WTC11 (cell line): ENCODE measurements at regions not wholly inside any gene's neighbourhood (a gene's known extent, or its start where the extent isn't known, plus 50 kb on each side); places are given as distances from the start of the nearest gene placed in this dataset.

Experiments
- ATAC-seq: fragments of 200-7000 bp; cut with Tn5 transposase; 2 replicates; pipeline ENCODE4 v1.10.0; 2021; ENCODE audit warnings: mild to moderate bottlenecking, moderate library complexity
- CTCF ChIA-PET: fragments of 300-600 bp; sonication (Branson Sonifier 250); formaldehyde crosslinking; loops from one replicate; lab custom pipeline; 2021; ENCODE audit warnings: antibody characterized with exemption; lab: Charles Lee
- POLR2A ChIA-PET: fragments of 350-600 bp; sonication (Branson Sonifier 250); formaldehyde crosslinking; loops from one replicate; lab custom pipeline; 2021; ENCODE audit warnings: antibody characterized with exemption; lab: Charles Lee
- DNase-seq: peaks from one replicate; pipeline ENCODE4 v3.0.0; 2021; ENCODE audit warnings: low spot score
- H3K27ac Mint-ChIP-seq: 2 replicates; pipeline ENCODE4 v1.8.0; 2021; ENCODE audit warnings: mixed read lengths
- H3K27me3 Mint-ChIP-seq: 2 replicates; pipeline ENCODE4 v1.8.0; 2021; ENCODE audit warnings: low read depth, mild to moderate bottlenecking, moderate library complexity, mixed read lengths
- H3K36me3 Mint-ChIP-seq: 2 replicates; pipeline ENCODE4 v1.8.0; 2021; ENCODE audit warnings: mixed read lengths
- H3K4me1 Mint-ChIP-seq: 2 replicates; pipeline ENCODE4 v1.8.0; 2022; ENCODE audit warnings: mixed read lengths
- H3K4me3 Mint-ChIP-seq: 2 replicates; pipeline ENCODE4 v1.8.0; 2021; ENCODE audit warnings: mild to moderate bottlenecking, moderate library complexity, mixed read lengths
- H3K9me3 Mint-ChIP-seq: 2 replicates; pipeline ENCODE4 v1.8.0; 2021; ENCODE audit warnings: mixed read lengths
- CBFB ChIP-seq: sonication (generic); formaldehyde crosslinking; IDR thresholded peaks from 2 replicates; pipeline ENCODE4 v1.8.1; 2022; ENCODE audit warnings: mild to moderate bottlenecking, low read depth, missing genetic modification reagents
- CDX4 ChIP-seq: fragments of 250-450 bp; sonication (Bioruptor Pico); IDR thresholded peaks from 2 replicates; pipeline ENCODE4 v1.9.0; 2021; ENCODE audit warnings: moderate library complexity, mild to moderate bottlenecking, inconsistent platforms, borderline replicate concordance
- GABPB1 ChIP-seq: sonication (generic); formaldehyde crosslinking; IDR thresholded peaks from 2 replicates; pipeline ENCODE4 v1.8.1; 2023; ENCODE audit warnings: mild to moderate bottlenecking, missing genetic modification reagents
- JAZF1 ChIP-seq: fragments of 250-450 bp; sonication (Bioruptor Pico); IDR thresholded peaks from 2 replicates; pipeline ENCODE4 v1.9.0; 2021; ENCODE audit warnings: moderate library complexity, mild to moderate bottlenecking, inconsistent platforms
- MLX ChIP-seq: sonication (generic); formaldehyde crosslinking; IDR thresholded peaks from 2 replicates; pipeline ENCODE4 v1.8.1; 2023; ENCODE audit warnings: mild to moderate bottlenecking, missing genetic modification reagents, moderate library complexity
- MYBL2 ChIP-seq: sonication (generic); formaldehyde crosslinking; IDR thresholded peaks from 2 replicates; pipeline ENCODE4 v1.8.1; 2023; ENCODE audit warnings: mild to moderate bottlenecking, moderate library complexity, missing genetic modification reagents
- NFE2L1 ChIP-seq: sonication (generic); formaldehyde crosslinking; IDR thresholded peaks from 2 replicates; pipeline ENCODE4 v1.8.1; 2023; ENCODE audit warnings: missing genetic modification reagents
- NR1H2 ChIP-seq: sonication (generic); formaldehyde crosslinking; IDR thresholded peaks from 2 replicates; pipeline ENCODE4 v1.9.0; 2021; ENCODE audit warnings: mild to moderate bottlenecking, moderate library complexity, missing genetic modification reagents
- NR2C2 ChIP-seq: sonication (generic); formaldehyde crosslinking; IDR thresholded peaks from 2 replicates; pipeline ENCODE4 v1.8.0; 2022; ENCODE audit warnings: mild to moderate bottlenecking, missing genetic modification reagents
- PRDM15 ChIP-seq: sonication (generic); formaldehyde crosslinking; IDR thresholded peaks from 2 replicates; pipeline ENCODE4 v1.8.0; 2022; ENCODE audit warnings: missing genetic modification reagents
- SOX15 ChIP-seq: fragments of 250-450 bp; sonication (Bioruptor Pico); IDR thresholded peaks from 2 replicates; pipeline ENCODE4 v1.9.0; 2021; ENCODE audit warnings: mild to moderate bottlenecking
- TCF7 ChIP-seq: sonication (generic); formaldehyde crosslinking; IDR thresholded peaks from 2 replicates; pipeline ENCODE4 v1.8.0; 2022; ENCODE audit warnings: mild to moderate bottlenecking, low read depth, missing genetic modification reagents, moderate library complexity
- ZNF263 ChIP-seq: sonication (generic); formaldehyde crosslinking; IDR thresholded peaks from 2 replicates; pipeline ENCODE4 v1.8.1; 2022; ENCODE audit warnings: low read depth, mild to moderate bottlenecking, moderate library complexity, missing genetic modification reagents
- ZNF423 ChIP-seq: fragments of 250-450 bp; sonication (Bioruptor Pico); IDR thresholded peaks from 2 replicates; pipeline ENCODE4 v2.1.2; 2022; ENCODE audit warnings: mild to moderate bottlenecking, moderate library complexity
- ZNF425 ChIP-seq: fragments of 250-450 bp; sonication (Bioruptor Pico); conservative IDR thresholded peaks from 2 replicates; pipeline ENCODE4 v1.9.0; 2021; ENCODE audit warnings: mild to moderate bottlenecking
- TF ChIP-seq, protein P1 (sequence below): sonication (generic); formaldehyde crosslinking; IDR thresholded peaks from 2 replicates; pipeline ENCODE4 v1.8.1; 2022; ENCODE audit warnings: low read depth, mild to moderate bottlenecking, moderate library complexity, missing genetic modification reagents, borderline replicate concordance
- TF ChIP-seq, protein P2 (sequence below): sonication (generic); formaldehyde crosslinking; IDR thresholded peaks from 2 replicates; pipeline ENCODE4 v1.8.1; 2023; ENCODE audit warnings: mild to moderate bottlenecking, missing genetic modification reagents

DNA sequence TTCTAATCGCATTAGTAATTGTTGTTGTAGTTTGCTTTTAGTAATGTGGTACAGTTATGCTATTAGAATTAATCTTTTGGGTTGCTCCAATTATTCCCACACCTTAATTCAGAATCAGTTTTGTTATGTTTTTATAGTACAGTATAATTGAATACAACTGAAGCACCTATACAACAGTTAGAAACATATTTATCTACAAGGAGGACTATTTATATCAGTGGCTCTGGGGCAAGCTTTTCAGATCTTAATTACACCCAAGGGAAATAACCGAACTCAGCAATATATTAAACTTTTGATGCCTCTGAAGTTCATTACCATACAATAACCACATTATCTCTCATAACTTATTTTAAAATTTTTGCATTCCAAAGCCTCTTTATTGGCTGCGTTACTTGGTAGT lies 74.4 kb downstream of the LHX9 start:
- no peak overlapping the region for H3K4me3 Mint-ChIP-seq
- no peak for ATAC-seq

More for the DNA sequence above, 74.4 kb downstream of the LHX9 start:
- H3K36me3 Mint-ChIP-seq, result no peaks in the 10 kb centered on the region
- no peak overlapping the region for H3K27ac Mint-ChIP-seq
- H3K9me3 Mint-ChIP-seq, result no peaks in the 10 kb centered on the region
- CTCF ChIA-PET, result no interaction called here
- no peak for DNase-seq
- H3K27me3 Mint-ChIP-seq, result no peaks in the 10 kb centered on the region
- TF ChIP-seq TCF7 (CRISPR knock-in tag) (no peak), NR2C2 (CRISPR knock-in tag) (no peak), JAZF1 (CRISPR knock-in tag) (no peak), MLX (CRISPR knock-in tag) (no peak), CBFB (CRISPR knock-in tag) (no peak), CDX4 (CRISPR knock-in tag) (no peak), NFE2L1 (CRISPR knock-in tag) (no peak), ZNF423 (CRISPR knock-in tag) (no peak), ZNF263 (CRISPR knock-in tag) (no peak), SOX15 (CRISPR knock-in tag) (no peak), ZNF425 (CRISPR knock-in tag) (no peak), NR1H2 (CRISPR knock-in tag) (no peak), MYBL2 (no peak), GABPB1 (no peak), PRDM15 (CRISPR knock-in tag) (no peak)
- TF ChIP-seq, protein P1, sequence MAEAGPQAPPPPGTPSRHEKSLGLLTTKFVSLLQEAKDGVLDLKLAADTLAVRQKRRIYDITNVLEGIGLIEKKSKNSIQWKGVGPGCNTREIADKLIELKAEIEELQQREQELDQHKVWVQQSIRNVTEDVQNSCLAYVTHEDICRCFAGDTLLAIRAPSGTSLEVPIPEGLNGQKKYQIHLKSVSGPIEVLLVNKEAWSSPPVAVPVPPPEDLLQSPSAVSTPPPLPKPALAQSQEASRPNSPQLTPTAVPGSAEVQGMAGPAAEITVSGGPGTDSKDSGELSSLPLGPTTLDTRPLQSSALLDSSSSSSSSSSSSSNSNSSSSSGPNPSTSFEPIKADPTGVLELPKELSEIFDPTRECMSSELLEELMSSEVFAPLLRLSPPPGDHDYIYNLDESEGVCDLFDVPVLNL (CRISPR knock-in tag), result no peak
- TF ChIP-seq, protein P2, sequence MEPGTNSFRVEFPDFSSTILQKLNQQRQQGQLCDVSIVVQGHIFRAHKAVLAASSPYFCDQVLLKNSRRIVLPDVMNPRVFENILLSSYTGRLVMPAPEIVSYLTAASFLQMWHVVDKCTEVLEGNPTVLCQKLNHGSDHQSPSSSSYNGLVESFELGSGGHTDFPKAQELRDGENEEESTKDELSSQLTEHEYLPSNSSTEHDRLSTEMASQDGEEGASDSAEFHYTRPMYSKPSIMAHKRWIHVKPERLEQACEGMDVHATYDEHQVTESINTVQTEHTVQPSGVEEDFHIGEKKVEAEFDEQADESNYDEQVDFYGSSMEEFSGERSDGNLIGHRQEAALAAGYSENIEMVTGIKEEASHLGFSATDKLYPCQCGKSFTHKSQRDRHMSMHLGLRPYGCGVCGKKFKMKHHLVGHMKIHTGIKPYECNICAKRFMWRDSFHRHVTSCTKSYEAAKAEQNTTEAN (CRISPR knock-in tag), result no peak
- TF ChIP-seq, all 79 proteins: peak for 0
- POLR2A ChIA-PET, result no interaction called here
- no peaks in the 10 kb centered on the region for H3K4me1 Mint-ChIP-seq
